ENCODE measurements at regions not wholly inside any gene's neighbourhood (a gene's known extent, or its start where the extent isn't known, plus 50 kb on each side); places are given as distances from the start of the nearest gene placed in this dataset.
A peak's percentile ranks its signal among the peaks of the same experiment; 100 is the strongest.

DNA sequence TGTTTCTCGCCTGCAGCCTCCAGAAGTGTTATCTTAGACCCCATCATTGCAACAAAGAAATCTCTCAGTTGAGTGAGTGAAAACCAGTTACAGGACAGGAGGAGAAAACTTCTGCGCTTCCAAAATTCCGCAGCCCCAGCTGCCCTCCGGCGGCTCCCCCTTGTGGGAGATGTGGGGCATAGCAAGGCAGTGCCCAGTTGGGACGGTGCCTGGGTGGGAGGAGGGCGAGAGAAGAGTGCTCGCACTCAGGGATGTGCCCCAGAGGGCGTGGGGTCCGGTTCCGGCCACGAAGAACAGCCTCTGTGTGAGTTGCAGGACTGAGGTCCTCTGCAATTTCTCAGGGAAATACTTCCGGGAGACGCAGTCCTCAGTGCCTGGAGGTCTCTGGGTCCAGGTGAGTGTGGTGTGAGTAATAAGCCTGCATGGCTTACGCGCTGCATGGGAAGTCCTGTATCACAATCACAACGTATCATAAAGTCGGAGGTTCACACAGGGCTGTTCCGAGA is 87.0 kb upstream of the BLID start:
- DNase-seq (peak; percentile 30), ATAC-seq (ENCODE audit: insufficient read depth, low read depth) (peak; percentile 76; the same call in 2 of the 3 replicates)
- Histone ChIP-seq H2AFZ (ENCODE audit: low read depth, low read length) (no peak overlapping the region), H3K36me3 (ENCODE audit: insufficient read depth, low read length) (no peaks in the 10 kb centered on the region), H3K79me2 (ENCODE audit: insufficient read depth, low read length) (no peaks in the 10 kb centered on the region), H3K9ac (ENCODE audit: low read depth, low read length) (no peak overlapping the region), H3K27ac (ENCODE audit: low read length) (no peak overlapping the region), H3K9me3 (ENCODE audit: insufficient read depth, low read length, severe bottlenecking) (no peaks in the 10 kb centered on the region), H3K4me2 (ENCODE audit: insufficient read depth, low read length) (no peak overlapping the region), H4K20me1 (ENCODE audit: insufficient read depth, low read length) (no peaks in the 10 kb centered on the region), H3K4me1 (ENCODE audit: insufficient read depth, low read length) (no peaks in the 10 kb centered on the region), H3K27me3 (ENCODE audit: insufficient read depth, low read length, poor library complexity) (peaks cover 30% of the 10 kb centered on the region), H3K4me3 (ENCODE audit: low read depth in 1 of 2, low read length in 2 of 2) (no peak overlapping the region)
- TF ChIP-seq EZH2 (IDR thresholded peaks at IDR 0.05; ENCODE audit: borderline replicate concordance, low read depth, low read length, severe bottlenecking): no peak
- TF ChIP-seq, protein P1, sequence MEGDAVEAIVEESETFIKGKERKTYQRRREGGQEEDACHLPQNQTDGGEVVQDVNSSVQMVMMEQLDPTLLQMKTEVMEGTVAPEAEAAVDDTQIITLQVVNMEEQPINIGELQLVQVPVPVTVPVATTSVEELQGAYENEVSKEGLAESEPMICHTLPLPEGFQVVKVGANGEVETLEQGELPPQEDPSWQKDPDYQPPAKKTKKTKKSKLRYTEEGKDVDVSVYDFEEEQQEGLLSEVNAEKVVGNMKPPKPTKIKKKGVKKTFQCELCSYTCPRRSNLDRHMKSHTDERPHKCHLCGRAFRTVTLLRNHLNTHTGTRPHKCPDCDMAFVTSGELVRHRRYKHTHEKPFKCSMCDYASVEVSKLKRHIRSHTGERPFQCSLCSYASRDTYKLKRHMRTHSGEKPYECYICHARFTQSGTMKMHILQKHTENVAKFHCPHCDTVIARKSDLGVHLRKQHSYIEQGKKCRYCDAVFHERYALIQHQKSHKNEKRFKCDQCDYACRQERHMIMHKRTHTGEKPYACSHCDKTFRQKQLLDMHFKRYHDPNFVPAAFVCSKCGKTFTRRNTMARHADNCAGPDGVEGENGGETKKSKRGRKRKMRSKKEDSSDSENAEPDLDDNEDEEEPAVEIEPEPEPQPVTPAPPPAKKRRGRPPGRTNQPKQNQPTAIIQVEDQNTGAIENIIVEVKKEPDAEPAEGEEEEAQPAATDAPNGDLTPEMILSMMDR (IDR thresholded peaks at IDR 0.05; ENCODE audit: borderline replicate concordance, extremely low read depth, low read length, poor library complexity, severe bottlenecking): peak; percentile 84

DNA sequence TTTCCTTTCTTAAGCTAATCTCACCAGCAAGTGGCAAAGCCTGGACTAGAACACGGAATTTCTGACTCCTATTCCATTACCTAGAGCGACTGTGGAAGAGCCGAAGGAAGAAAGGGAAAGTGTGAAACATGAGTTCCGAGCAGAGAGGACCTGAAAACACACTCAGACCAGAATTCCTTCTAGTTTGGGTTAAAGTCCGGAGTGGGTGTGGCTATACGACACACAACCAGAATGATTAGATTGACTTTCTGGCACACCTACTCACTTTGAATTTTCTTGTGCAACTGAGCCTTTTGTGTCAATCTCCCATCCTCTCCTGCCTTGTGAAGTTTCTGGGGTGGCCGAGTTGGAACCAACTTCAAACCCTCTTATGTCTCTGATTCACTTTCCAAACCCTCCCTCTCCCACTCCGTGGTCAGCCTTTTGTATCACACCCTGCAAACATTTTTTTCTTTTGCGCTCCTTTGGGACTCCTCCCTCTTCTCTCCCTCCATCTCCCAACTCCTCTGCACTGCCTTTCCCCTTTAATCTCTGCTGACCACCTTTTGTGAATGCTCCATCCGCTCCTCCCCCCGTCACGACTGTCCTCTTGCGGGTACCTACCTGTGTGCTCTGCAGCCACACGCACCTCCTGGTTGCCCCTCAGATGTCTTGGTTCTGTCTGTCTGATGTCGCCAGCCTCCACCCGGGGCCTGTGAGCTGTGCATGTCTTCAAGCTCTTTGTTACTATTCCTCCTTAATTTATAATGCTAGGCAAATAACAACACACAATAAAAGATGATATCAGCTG is 86.3 kb upstream of the BLID start:
- H3K4me2 ChIP-seq (ENCODE audit: insufficient read depth, low read length): no peak overlapping the region
- no peak overlapping the region for H2AFZ ChIP-seq (ENCODE audit: low read depth, low read length)
- no peak for TF ChIP-seq EZH2 (IDR thresholded peaks at IDR 0.05; ENCODE audit: borderline replicate concordance, low read depth, low read length, severe bottlenecking)
- TF ChIP-seq, protein P1 (IDR thresholded peaks at IDR 0.05; ENCODE audit: borderline replicate concordance, extremely low read depth, low read length, poor library complexity, severe bottlenecking): no peak
- ATAC-seq (ENCODE audit: insufficient read depth, low read depth): no peak
- no peaks in the 10 kb centered on the region for H4K20me1 ChIP-seq (ENCODE audit: insufficient read depth, low read length)
- H3K4me1 ChIP-seq (ENCODE audit: insufficient read depth, low read length): no peaks in the 10 kb centered on the region
- no peaks in the 10 kb centered on the region for H3K9me3 ChIP-seq (ENCODE audit: insufficient read depth, low read length, severe bottlenecking)
- no peaks in the 10 kb centered on the region for H3K79me2 ChIP-seq (ENCODE audit: insufficient read depth, low read length)
- no peak for DNase-seq
- no peak overlapping the region for H3K9ac ChIP-seq (ENCODE audit: low read depth, low read length)
- H3K36me3 ChIP-seq (ENCODE audit: insufficient read depth, low read length): no peaks in the 10 kb centered on the region
- H3K27ac ChIP-seq (ENCODE audit: low read length): no peak overlapping the region
- H3K4me3 ChIP-seq (ENCODE audit: low read depth in 1 of 2, low read length in 2 of 2): no peak overlapping the region
- H3K27me3 ChIP-seq (ENCODE audit: insufficient read depth, low read length, poor library complexity): peaks cover 23% of the 10 kb centered on the region

DNA sequence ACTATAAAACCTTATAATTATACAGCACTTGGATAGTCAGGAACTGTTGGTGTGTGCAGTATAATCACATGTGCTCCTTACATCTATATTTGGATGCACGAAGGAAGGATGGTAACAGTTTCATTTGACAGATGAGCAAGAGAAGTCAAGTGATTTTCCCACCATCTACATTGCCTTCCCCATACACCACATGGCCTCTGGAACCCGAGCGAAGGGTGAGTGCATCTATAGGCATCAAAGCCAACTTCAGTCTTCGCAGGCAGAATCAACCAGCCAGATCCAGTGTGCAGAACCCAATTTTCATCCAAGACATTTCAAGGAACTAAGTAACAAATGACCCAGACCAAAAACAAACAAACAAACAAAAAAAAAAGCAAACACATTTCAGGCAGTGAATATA is 85.1 kb upstream of the BLID start:
- no peak overlapping the region for H3K4me3 ChIP-seq (ENCODE audit: low read depth in 1 of 2, low read length in 2 of 2)
- H3K4me1 ChIP-seq (ENCODE audit: insufficient read depth, low read length): no peaks in the 10 kb centered on the region
- ATAC-seq (ENCODE audit: insufficient read depth, low read depth) (no peak), DNase-seq (no peak)
- H4K20me1 ChIP-seq (ENCODE audit: insufficient read depth, low read length): no peaks in the 10 kb centered on the region
- no peak overlapping the region for H3K9ac ChIP-seq (ENCODE audit: low read depth, low read length)
- H3K79me2 ChIP-seq (ENCODE audit: insufficient read depth, low read length): no peaks in the 10 kb centered on the region
- no peak overlapping the region for H3K4me2 ChIP-seq (ENCODE audit: insufficient read depth, low read length)
- no peaks in the 10 kb centered on the region for H3K9me3 ChIP-seq (ENCODE audit: insufficient read depth, low read length, severe bottlenecking)
- TF ChIP-seq EZH2 (IDR thresholded peaks at IDR 0.05; ENCODE audit: borderline replicate concordance, low read depth, low read length, severe bottlenecking): no peak
- TF ChIP-seq, protein P1 (IDR thresholded peaks at IDR 0.05; ENCODE audit: borderline replicate concordance, extremely low read depth, low read length, poor library complexity, severe bottlenecking): no peak
- no peaks in the 10 kb centered on the region for H3K36me3 ChIP-seq (ENCODE audit: insufficient read depth, low read length)
- H2AFZ ChIP-seq (ENCODE audit: low read depth, low read length): no peak overlapping the region
- H3K27ac ChIP-seq (ENCODE audit: low read length): no peak overlapping the region
- peaks cover 18% of the 10 kb centered on the region for H3K27me3 ChIP-seq (ENCODE audit: insufficient read depth, low read length, poor library complexity)
